Stimulated activated CD4-positive, alpha-beta T cell treated with anti-CD3 and anti-CD28 coated beads, Interleukin-12 subunit alpha, Interleukin-12 subunit beta, amount 100 ng/mL, for 4 hours (primary cell): ENCODE measurements at regions not wholly inside any gene's neighbourhood (a gene's known extent, or its start where the extent isn't known, plus 50 kb on each side); places are given as distances from the start of the nearest gene placed in this dataset.

ENCODE experiments used
- DNase-seq: peaks from one replicate; pipeline ENCODE4 v3.0.0-alpha.2; 2020

GRCh38 chr16:77594799-77595596 is 127.3 kb upstream of the NUDT7 start:
- DNase-seq = no peak

GRCh38 chr16:77596261-77596660 is 126.1 kb upstream of the NUDT7 start:
- no peak for DNase-seq

GRCh38 chr16:77599793-77600415 is 122.4 kb upstream of the NUDT7 start:
- no peak for DNase-seq

- no peak for DNase-seq
These were observed 121.8 kb upstream of the NUDT7 start for GRCh38 chr16:77600555-77600954.

GRCh38 chr16:77603656-77604055 is 118.7 kb upstream of the NUDT7 start:
- DNase-seq = no peak

GRCh38 chr16:77610496-77610895 is 111.8 kb upstream of the NUDT7 start:
- no peak for DNase-seq

GRCh38 chr16:77611386-77611785 is 110.9 kb upstream of the NUDT7 start:
- no peak for DNase-seq

GRCh38 chr16:77612596-77612995 is 109.7 kb upstream of the NUDT7 start:
- no peak for DNase-seq

GRCh38 chr16:77613095-77613494 is 109.2 kb upstream of the NUDT7 start:
- no peak for DNase-seq

- no peak for DNase-seq
These were observed 104.8 kb upstream of the NUDT7 start for GRCh38 chr16:77617553-77617952.

GRCh38 chr16:77617996-77618395 is 104.3 kb upstream of the NUDT7 start:
- no peak for DNase-seq

- DNase-seq = no peak
These were observed 103.4 kb upstream of the NUDT7 start for GRCh38 chr16:77618951-77619350.

GRCh38 chr16:77624085-77624484 is 98.2 kb upstream of the NUDT7 start:
- DNase-seq = no peak

- no peak for DNase-seq
These were observed 85.7 kb upstream of the NUDT7 start for GRCh38 chr16:77636615-77637014.

GRCh38 chr16:77637940-77638339 is 84.4 kb upstream of the NUDT7 start:
- DNase-seq = no peak

GRCh38 chr16:77643176-77643575 is 79.1 kb upstream of the NUDT7 start:
- no peak for DNase-seq

- no peak for DNase-seq
These were observed 76.5 kb upstream of the NUDT7 start for GRCh38 chr16:77645764-77646163.

GRCh38 chr16:77647726-77648125 is 74.6 kb upstream of the NUDT7 start:
- DNase-seq = no peak

GRCh38 chr16:77650761-77651160 is 71.6 kb upstream of the NUDT7 start:
- no peak for DNase-seq

GRCh38 chr16:77652399-77652798 is 69.9 kb upstream of the NUDT7 start:
- no peak for DNase-seq

- DNase-seq = no peak
These were observed 65.3 kb upstream of the NUDT7 start for GRCh38 chr16:77657016-77657415.

- no peak for DNase-seq
These were observed 62.0 kb upstream of the NUDT7 start for GRCh38 chr16:77660311-77660710.

GRCh38 chr16:77662246-77662645 is 60.1 kb upstream of the NUDT7 start:
- no peak for DNase-seq

- no peak for DNase-seq
These were observed 58.6 kb upstream of the NUDT7 start for GRCh38 chr16:77663711-77664110.

GRCh38 chr16:77666771-77667170 is 55.5 kb upstream of the NUDT7 start:
- no peak for DNase-seq
